GM18907 (cell line): ENCODE measurements at regions not wholly inside any gene's neighbourhood (a gene's known extent, or its start where the extent isn't known, plus 50 kb on each side); places are given as distances from the start of the nearest gene placed in this dataset.

ENCODE experiments used
- ATAC-seq: cut with Tn5 transposase; IDR thresholded peaks from one replicate; pipeline ENCODE4 v1.9.1; 2021; ENCODE audit warnings: mild to moderate bottlenecking, moderate library complexity; ENCODE audit not compliant: unreplicated experiment

GRCh38 chr18:65415098-65415497 is 335.7 kb upstream of the CDH7 start:
- no peak for ATAC-seq

- ATAC-seq = no peak
Observed at GRCh38 chr18:65414501-65414900, 336.3 kb upstream of the CDH7 start.

- ATAC-seq = no peak
Observed at GRCh38 chr18:65411061-65411460, 339.8 kb upstream of the CDH7 start.

GRCh38 chr18:65409261-65409660 is 341.6 kb upstream of the CDH7 start:
- no peak for ATAC-seq

GRCh38 chr18:65403534-65403933 is 347.3 kb upstream of the CDH7 start:
- no peak for ATAC-seq

GRCh38 chr18:65399091-65399490 is 351.7 kb upstream of the CDH7 start:
- ATAC-seq = no peak

- no peak for ATAC-seq
Observed at GRCh38 chr18:65398347-65399075, 352.3 kb upstream of the CDH7 start.

GRCh38 chr18:65380986-65381385 is 369.8 kb upstream of the CDH7 start:
- ATAC-seq = no peak

- ATAC-seq = no peak
Observed at GRCh38 chr18:65380571-65380970, 370.2 kb upstream of the CDH7 start.

GRCh38 chr18:65372904-65373303 is 377.9 kb upstream of the CDH7 start:
- no peak for ATAC-seq

- no peak for ATAC-seq
Observed at GRCh38 chr18:65365245-65365980, 385.4 kb upstream of the CDH7 start.

GRCh38 chr18:65363911-65364632 is 386.7 kb upstream of the CDH7 start:
- no peak for ATAC-seq

GRCh38 chr18:65363011-65363410 is 387.8 kb upstream of the CDH7 start:
- ATAC-seq = no peak

- ATAC-seq = no peak
Observed at GRCh38 chr18:65359479-65359878, 391.3 kb upstream of the CDH7 start.

- ATAC-seq = no peak
Observed at GRCh38 chr18:65358306-65358705, 392.5 kb upstream of the CDH7 start.

- no peak for ATAC-seq
Observed at GRCh38 chr18:65352186-65352585, 398.6 kb upstream of the CDH7 start.

- ATAC-seq = no peak
Observed at GRCh38 chr18:65349635-65350034, 401.2 kb upstream of the CDH7 start.

GRCh38 chr18:65347446-65347845 is 403.4 kb upstream of the CDH7 start:
- ATAC-seq = no peak

- ATAC-seq = no peak
Observed at GRCh38 chr18:65346086-65346485, 404.7 kb upstream of the CDH7 start.

- ATAC-seq = no peak
Observed at GRCh38 chr18:65343571-65343970, 407.2 kb upstream of the CDH7 start.

GRCh38 chr18:65336411-65336810 is 414.4 kb upstream of the CDH7 start:
- no peak for ATAC-seq

- no peak for ATAC-seq
Observed at GRCh38 chr18:65329010-65329409, 421.8 kb upstream of the CDH7 start.
